ENCODE measurements at regions not wholly inside any gene's neighbourhood (a gene's known extent, or its start where the extent isn't known, plus 50 kb on each side); places are given as distances from the start of the nearest gene placed in this dataset.
"Not testable (repeated sequence)": the region's sequence is repeated elsewhere in the genome, so short reads cannot be mapped to it uniquely, and the experiment has no call there.

DNA sequence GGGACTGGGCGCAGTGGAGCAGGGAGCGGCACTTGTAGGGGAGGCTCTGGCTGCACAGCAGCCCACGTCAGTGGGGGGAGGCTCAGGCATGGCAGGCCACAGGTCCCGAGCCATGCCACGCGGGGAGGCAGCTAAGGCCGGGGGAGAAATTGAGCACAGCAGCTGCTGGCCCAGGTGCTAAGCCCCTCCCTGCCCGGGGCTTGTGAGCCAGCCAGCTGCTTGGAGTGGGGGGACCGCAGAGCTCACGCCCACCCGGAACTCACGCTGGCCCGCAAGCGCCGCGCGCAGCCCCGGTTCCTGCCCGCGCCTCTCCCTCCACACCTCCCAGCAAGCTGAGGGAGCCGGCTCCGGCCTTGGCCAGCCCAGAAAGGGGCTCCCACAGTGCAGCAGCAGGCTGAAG lies 193.5 kb upstream of the DNAJC19 start:
- H3K36me3 Mint-ChIP-seq; H3K27ac Mint-ChIP-seq; H3K4me1 Mint-ChIP-seq; DNase-seq; H3K27me3 Mint-ChIP-seq (ENCODE audit: low read depth in 3 of 3); H3K4me3 Mint-ChIP-seq; H3K9me3 Mint-ChIP-seq: not testable (repeated sequence)

DNA sequence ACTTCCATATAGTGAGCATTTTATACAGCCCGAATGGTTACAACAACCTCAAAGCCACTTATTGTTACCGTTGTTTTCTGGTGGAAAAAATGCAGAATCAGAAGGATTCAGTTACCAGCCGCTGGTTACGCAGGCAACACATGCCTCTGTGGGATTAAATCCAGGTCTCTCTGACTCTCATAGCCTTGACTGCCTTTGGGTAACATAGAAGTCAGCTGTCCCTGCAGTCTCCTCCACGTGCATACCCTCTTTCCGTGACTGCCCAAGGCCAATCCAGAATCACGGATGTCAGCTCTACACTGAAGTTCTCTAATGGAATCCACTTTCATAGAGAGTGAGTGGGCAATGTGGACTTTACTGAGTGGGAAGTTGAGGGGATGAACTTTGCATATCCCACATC lies 189.5 kb upstream of the DNAJC19 start:
- no peak for DNase-seq
- peaks cover 0 to 2% (median 0%) of the 10 kb centered on the region in 3 donors for H3K27me3 Mint-ChIP-seq (ENCODE audit: low read depth in 3 of 3)
- no peaks in the 10 kb centered on the region for H3K36me3 Mint-ChIP-seq
- H3K4me3 Mint-ChIP-seq = no peak overlapping the region
- H3K9me3 Mint-ChIP-seq = peaks cover 0 to 12% (median 3%) of the 10 kb centered on the region in 6 donors
- H3K4me1 Mint-ChIP-seq = no peaks in the 10 kb centered on the region
- H3K27ac Mint-ChIP-seq = no peak overlapping the region

DNA sequence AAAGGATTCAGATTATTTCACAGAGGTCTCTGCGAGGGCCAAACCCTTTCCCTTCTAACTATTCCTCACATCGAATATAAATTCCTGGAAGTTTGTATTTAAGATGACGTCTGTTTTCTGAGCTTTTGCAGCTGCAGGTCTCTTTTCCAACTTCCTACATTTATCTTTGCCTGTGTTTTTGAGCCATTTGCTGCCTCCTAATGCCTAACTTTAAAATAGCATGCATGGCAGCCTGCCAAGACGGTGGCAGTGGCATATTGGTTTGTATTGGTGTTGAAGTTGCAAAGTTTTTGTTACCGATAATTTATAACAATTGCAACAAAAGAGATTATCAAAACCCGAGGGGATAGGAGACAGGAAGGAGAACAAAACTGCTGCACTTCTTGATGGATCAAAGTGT lies 187.1 kb upstream of the DNAJC19 start:
- no peaks in the 10 kb centered on the region for H3K4me1 Mint-ChIP-seq
- H3K27ac Mint-ChIP-seq = no peak overlapping the region
- peaks cover 0 to 2% (median 2%) of the 10 kb centered on the region in 3 donors for H3K27me3 Mint-ChIP-seq (ENCODE audit: low read depth in 3 of 3)
- DNase-seq = no peak
- no peaks in the 10 kb centered on the region for H3K36me3 Mint-ChIP-seq
- no peak overlapping the region for H3K4me3 Mint-ChIP-seq
- peaks cover 0 to 28% (median 2%) of the 10 kb centered on the region in 6 donors for H3K9me3 Mint-ChIP-seq

DNA sequence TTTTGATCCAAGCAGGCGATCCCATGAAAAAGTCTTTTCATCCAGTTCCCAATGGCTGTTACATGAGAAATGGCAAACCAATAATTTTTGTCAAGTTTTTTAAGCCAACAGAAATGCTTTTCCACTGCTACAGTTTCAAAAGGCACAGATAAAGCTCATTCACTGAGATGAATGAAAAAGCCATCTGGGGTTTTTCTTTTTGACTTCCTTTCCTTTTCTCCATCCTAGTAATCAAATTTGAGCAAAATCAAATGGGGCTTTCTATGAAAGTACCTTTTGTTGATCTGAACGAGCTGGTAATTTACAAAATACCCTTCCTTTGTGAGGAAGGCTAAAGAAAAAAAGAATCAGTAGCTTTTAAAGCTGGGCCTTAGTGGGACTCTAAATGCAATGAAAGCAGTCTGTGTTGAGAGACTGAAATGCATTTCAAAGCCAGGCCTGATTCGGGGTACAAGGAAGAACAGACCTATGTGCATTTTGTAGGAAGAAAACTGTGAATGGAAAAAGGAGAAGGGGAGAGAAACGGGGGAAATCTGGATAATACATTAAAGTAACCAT lies 185.2 kb upstream of the DNAJC19 start:
- Mint-ChIP-seq H3K4me1 (no peaks in the 10 kb centered on the region), H3K9me3 (peaks cover 0 to 27% (median 7%) of the 10 kb centered on the region in 6 donors), H3K36me3 (no peaks in the 10 kb centered on the region), H3K27me3 (ENCODE audit: low read depth in 3 of 3) (peaks cover 0 to 2% (median 2%) of the 10 kb centered on the region in 3 donors), H3K27ac (no peak overlapping the region), H3K4me3 (no peak overlapping the region)
- DNase-seq = no peak

GRCh38 chr3:181174022-181174421 lies 184.5 kb upstream of the DNAJC19 start:
- Mint-ChIP-seq H3K9me3 (peaks cover 0 to 26% (median 6%) of the 10 kb centered on the region in 6 donors), H3K36me3 (no peaks in the 10 kb centered on the region), H3K4me3 (no peak overlapping the region), H3K27me3 (ENCODE audit: low read depth in 3 of 3) (peaks cover 0 to 2% (median 2%) of the 10 kb centered on the region in 3 donors), H3K4me1 (no peaks in the 10 kb centered on the region), H3K27ac (no peak overlapping the region)
- no peak for DNase-seq

GRCh38 chr3:181173227-181173626 lies 183.7 kb upstream of the DNAJC19 start:
- no peaks in the 10 kb centered on the region for H3K4me1 Mint-ChIP-seq
- H3K27me3 Mint-ChIP-seq (ENCODE audit: low read depth in 3 of 3) = peaks cover 0 to 2% (median 2%) of the 10 kb centered on the region in 3 donors
- H3K36me3 Mint-ChIP-seq = no peaks in the 10 kb centered on the region
- DNase-seq = no peak
- H3K9me3 Mint-ChIP-seq = peaks cover 0 to 26% (median 6%) of the 10 kb centered on the region in 6 donors
- no peak overlapping the region for H3K27ac Mint-ChIP-seq
- no peak overlapping the region for H3K4me3 Mint-ChIP-seq

DNA sequence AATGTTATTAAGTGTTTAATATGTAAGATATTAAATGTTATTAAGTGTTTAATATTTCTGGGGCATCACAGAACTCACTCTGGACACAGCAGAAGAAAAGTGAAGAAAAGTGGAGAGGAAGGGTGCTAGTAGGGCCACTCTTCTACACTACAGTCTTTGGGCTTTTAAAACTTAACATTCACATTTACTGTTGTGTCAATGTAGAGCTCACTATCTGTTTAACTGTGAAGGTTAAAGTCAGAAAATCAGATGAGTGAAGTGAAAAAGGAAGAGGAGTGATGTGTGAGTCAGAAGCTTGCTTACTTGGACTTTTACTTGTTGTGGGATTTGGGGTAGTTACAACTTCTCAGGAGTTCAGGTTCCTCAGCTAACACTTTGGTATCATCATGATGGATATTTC lies 145.3 kb upstream of the DNAJC19 start:
- peaks cover 9 to 53% (median 13%) of the 10 kb centered on the region in 6 donors for H3K9me3 Mint-ChIP-seq
- H3K4me3 Mint-ChIP-seq = no peak overlapping the region
- peaks cover 0 to 3% (median 0%) of the 10 kb centered on the region in 3 donors for H3K27me3 Mint-ChIP-seq (ENCODE audit: low read depth in 3 of 3)
- no peaks in the 10 kb centered on the region for H3K4me1 Mint-ChIP-seq
- H3K27ac Mint-ChIP-seq = no peak overlapping the region
- H3K36me3 Mint-ChIP-seq = peaks cover 0 to 4% (median 0%) of the 10 kb centered on the region in 3 donors
- DNase-seq = no peak

GRCh38 chr3:181133832-181134231 lies 144.3 kb upstream of the DNAJC19 start:
- H3K9me3 Mint-ChIP-seq = peaks cover 9 to 46% (median 13%) of the 10 kb centered on the region in 6 donors
- peaks cover 0 to 3% (median 0%) of the 10 kb centered on the region in 3 donors for H3K27me3 Mint-ChIP-seq (ENCODE audit: low read depth in 3 of 3)
- no peak overlapping the region for H3K27ac Mint-ChIP-seq
- no peak overlapping the region for H3K4me3 Mint-ChIP-seq
- peaks cover 0 to 4% (median 0%) of the 10 kb centered on the region in 3 donors for H3K36me3 Mint-ChIP-seq
- no peaks in the 10 kb centered on the region for H3K4me1 Mint-ChIP-seq
- DNase-seq = no peak

DNA sequence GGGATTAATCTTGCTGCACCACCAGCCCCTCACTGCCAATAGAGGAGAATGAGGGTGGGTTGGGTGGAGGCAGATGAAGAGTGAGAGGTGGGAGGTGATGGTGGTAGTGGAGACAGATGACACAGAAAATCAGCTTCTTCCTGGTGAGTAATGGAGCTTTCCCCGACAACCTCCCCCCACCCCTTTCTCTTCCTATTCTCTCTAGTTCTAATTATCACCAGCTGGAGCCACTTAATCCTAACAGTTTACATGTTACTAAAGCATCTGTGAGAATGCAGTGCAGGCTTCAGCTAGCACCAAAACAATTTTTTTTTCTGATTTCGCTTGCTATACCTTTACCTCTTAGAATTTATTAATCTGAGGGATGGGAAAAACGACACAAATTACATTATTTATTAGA lies 116.1 kb upstream of the DNAJC19 start:
- H3K4me3 Mint-ChIP-seq = no peak overlapping the region
- no peaks in the 10 kb centered on the region for H3K4me1 Mint-ChIP-seq
- peaks cover 0 to 2% (median 1%) of the 10 kb centered on the region in 3 donors for H3K27me3 Mint-ChIP-seq (ENCODE audit: low read depth in 3 of 3)
- H3K9me3 Mint-ChIP-seq = peaks cover 9 to 52% (median 27%) of the 10 kb centered on the region in 6 donors
- no peak for DNase-seq
- no peak overlapping the region for H3K27ac Mint-ChIP-seq
- peaks cover 0 to 5% (median 0%) of the 10 kb centered on the region in 3 donors for H3K36me3 Mint-ChIP-seq

DNA sequence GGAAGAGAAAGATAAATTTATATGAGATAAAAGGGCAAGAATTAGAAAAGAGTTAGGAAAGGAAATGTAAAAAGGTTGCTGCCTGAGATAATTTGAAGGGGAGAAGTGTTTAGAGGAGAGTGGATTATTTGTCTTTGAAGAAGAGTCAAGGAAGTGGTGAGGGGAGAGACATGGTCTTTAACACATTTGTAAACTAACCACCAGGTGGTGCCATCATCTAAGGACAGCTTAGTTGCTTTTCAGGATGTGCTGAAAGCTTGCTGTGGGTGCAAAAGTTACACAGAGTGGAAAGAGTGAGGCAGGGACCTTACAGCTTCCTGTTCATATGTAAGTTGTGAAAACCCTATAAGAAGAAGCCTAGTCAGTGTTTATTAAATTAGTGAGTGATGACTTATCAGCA lies 114.1 kb upstream of the DNAJC19 start:
- Mint-ChIP-seq H3K36me3 (peaks cover 0 to 5% (median 0%) of the 10 kb centered on the region in 3 donors), H3K9me3 (peaks cover 6 to 48% (median 24%) of the 10 kb centered on the region in 6 donors), H3K27ac (no peak overlapping the region), H3K4me1 (no peaks in the 10 kb centered on the region), H3K4me3 (no peak overlapping the region), H3K27me3 (ENCODE audit: low read depth in 3 of 3) (peaks cover 0 to 2% (median 0%) of the 10 kb centered on the region in 3 donors)
- no peak for DNase-seq

DNA sequence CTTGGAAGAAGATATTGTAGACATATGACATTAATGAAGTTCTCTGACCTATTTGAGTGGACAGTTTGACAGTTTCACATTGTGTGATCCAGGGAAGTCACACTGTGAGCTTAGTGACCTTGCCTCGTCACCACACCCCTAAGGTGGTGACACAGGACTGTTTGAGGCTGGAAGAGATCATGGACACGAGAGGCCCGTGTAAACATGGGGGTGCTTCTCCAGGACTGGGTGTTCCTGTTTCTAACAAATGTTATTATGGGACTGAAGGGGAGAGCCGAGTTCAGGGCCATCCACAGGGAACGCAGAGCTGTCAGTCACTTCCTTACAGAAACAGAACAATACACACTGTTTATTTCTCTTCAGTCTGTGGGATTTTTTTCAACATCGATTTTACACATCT lies 96.5 kb upstream of the DNAJC19 start:
- Mint-ChIP-seq H3K4me1 (no peaks in the 10 kb centered on the region), H3K36me3 (no peaks in the 10 kb centered on the region), H3K27me3 (ENCODE audit: low read depth in 3 of 3) (peaks cover 2 to 5% (median 3%) of the 10 kb centered on the region in 3 donors), H3K27ac (no peak overlapping the region), H3K4me3 (no peak overlapping the region), H3K9me3 (peaks cover 8 to 27% (median 14%) of the 10 kb centered on the region in 6 donors)
- no peak for DNase-seq

DNA sequence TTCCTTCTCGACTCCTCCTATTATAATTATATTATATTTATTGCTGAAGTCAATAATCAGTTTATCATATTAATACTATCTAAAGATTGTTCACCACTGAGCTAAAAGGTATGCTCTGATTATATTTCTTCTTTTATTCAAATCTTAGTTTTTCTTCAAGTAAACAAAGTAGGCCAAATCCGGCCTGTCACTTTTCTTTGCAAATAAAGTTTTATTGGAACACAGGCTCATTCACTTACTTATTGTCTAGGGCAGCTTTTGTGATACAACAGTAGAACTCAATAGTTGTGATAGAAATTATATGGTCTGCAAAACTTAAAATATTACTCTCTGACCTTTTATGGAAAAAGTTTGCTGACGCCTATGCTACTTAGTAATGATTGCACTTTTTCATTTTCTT lies 92.4 kb upstream of the DNAJC19 start:
- no peak overlapping the region for H3K4me3 Mint-ChIP-seq
- no peak for DNase-seq
- no peaks in the 10 kb centered on the region for H3K4me1 Mint-ChIP-seq
- H3K27ac Mint-ChIP-seq = no peak overlapping the region
- H3K9me3 Mint-ChIP-seq = peaks cover 4 to 35% (median 10%) of the 10 kb centered on the region in 6 donors
- H3K27me3 Mint-ChIP-seq (ENCODE audit: low read depth in 3 of 3) = peaks cover 0 to 5% (median 2%) of the 10 kb centered on the region in 3 donors
- no peaks in the 10 kb centered on the region for H3K36me3 Mint-ChIP-seq

DNA sequence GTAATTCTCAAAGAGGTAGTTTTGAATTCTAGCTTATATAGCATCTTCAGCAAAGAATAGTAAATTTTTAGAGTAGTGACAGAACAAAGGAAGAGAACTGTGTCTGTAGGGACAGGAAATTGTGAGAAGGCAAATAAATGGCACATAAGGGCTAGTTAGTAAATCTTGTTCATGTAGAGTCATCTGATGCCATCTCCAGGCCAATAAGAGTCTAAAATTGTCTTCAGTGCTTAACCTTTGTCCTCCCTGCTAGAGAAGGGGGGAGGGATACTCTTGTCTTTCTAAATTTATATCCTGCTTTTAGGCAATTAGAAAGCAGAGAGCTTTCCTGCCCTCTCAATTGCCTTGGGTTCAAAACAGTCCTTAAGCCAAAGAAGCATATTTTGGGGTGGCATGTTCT lies 87.0 kb upstream of the DNAJC19 start:
- Mint-ChIP-seq H3K9me3 (peaks cover 3 to 51% (median 20%) of the 10 kb centered on the region in 6 donors), H3K4me1 (no peaks in the 10 kb centered on the region), H3K27ac (no peak overlapping the region), H3K27me3 (ENCODE audit: low read depth in 3 of 3) (peaks cover 0 to 1% (median 0%) of the 10 kb centered on the region in 3 donors), H3K4me3 (no peak overlapping the region), H3K36me3 (no peaks in the 10 kb centered on the region)
- DNase-seq = no peak

DNA sequence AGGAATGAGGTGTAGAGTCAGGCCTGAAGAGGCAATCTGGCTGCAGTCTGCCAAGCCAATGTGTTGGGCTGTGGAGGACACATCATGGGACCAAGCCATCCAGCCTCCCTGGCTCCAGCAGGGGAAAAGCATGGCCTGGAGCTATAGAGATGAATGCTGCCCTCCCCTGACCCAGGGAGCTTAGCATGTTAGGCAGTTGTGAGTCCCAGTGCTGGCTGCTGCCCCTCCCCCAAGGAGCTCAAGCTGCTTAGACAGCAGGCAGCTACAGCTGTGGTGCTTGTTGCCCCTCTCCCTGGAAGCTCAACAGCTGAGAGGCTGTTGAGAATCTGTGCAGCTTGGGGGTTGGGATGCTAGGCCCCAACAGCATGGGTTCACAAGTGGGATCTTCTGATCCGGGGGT lies 85.6 kb upstream of the DNAJC19 start:
- no peak overlapping the region for H3K4me3 Mint-ChIP-seq
- peaks cover 0 to 52% (median 23%) of the 10 kb centered on the region in 6 donors for H3K9me3 Mint-ChIP-seq
- no peaks in the 10 kb centered on the region for H3K4me1 Mint-ChIP-seq
- DNase-seq = no peak
- no peak overlapping the region for H3K27ac Mint-ChIP-seq
- H3K27me3 Mint-ChIP-seq (ENCODE audit: low read depth in 3 of 3) = peaks cover 0 to 3% (median 0%) of the 10 kb centered on the region in 3 donors
- H3K36me3 Mint-ChIP-seq = no peaks in the 10 kb centered on the region

Measured in immature natural killer cell (primary cell).